RPMI7951 (cell line): ENCODE measurements at regions not wholly inside any gene's neighbourhood (a gene's known extent, or its start where the extent isn't known, plus 50 kb on each side); places are given as distances from the start of the nearest gene placed in this dataset.
"Not testable (repeated sequence)": the region's sequence is repeated elsewhere in the genome, so short reads cannot be mapped to it uniquely, and the experiment has no call there.

ENCODE experiments used
- DNase-seq: peaks from one replicate; pipeline ENCODE4 v3.0.0-alpha.2; 2012; ENCODE audit warnings: low read depth

DNA sequence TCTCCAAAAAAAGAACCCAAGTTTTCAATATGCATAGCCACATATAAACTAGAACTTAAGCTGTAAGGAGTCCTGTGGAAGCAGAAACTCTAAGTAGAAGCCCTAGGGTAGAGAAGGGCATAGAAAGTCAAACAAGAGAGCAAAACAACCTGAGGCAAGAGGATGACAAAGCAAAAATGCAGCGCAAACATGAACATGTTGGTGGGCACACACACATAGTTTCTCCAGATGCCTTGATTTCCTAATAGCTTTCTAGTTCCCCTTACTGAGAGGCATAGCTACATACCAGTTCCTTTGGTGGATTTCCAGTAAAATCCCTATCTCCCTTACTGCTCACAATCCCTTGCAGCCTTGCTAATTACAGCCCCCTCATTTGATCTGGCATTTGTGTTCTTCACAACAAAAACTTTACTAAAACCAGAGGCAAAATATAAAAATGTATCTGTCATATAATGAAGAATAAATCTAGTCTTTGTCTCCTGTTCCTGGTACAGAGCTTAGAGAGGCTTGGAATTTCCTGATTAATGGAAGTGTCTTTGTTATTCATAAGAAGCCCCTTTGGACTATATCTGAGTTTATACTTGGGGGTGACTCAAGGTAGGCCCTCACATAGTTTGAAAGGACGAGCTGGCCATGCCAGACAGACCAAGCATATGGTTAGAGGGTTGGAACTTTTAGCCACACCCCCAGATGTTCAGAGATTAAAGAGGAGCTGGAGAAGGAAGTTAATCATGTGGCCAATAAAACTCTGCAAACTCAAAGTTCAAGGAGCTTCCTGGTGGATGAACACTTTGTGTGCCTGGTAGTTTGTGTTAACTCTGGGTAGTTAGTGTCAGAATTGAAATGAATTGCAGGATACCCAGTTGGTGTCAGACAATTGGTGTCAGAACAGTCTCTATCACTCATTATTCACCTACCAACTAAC lies 52.7 kb upstream of the ZCCHC13 start:
- peak; percentile 77 for DNase-seq

- no peak for DNase-seq
These were observed 53.4 kb upstream of the ZCCHC13 start for GRCh38 chrX:74250574-74250973.

DNA sequence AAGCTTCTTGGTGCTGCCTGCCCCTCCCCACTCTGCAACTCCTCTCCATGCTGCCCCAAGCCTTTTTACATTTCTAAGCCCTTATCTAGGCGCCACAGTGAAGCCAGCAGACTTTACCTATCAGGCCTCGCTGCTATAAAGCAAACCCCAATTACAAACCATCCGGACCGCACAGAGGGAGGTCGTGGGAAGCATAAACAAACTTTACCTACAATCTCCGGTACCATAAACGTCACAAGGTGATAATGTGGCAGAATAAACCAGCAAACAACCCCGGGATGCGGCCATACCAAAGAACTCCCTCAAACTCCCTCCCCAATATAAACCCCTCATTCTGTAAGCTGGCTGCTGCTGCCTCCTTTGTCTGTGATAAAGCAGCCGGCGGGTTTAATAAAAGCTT lies 54.0 kb upstream of the ZCCHC13 start:
- no peak for DNase-seq

GRCh38 chrX:74248889-74249288 lies 55.1 kb upstream of the ZCCHC13 start:
- peak; percentile 33 for DNase-seq

GRCh38 chrX:74246524-74246923 lies 57.5 kb upstream of the ZCCHC13 start:
- DNase-seq, result peak; percentile 9

- no peak for DNase-seq
These were observed 61.4 kb upstream of the ZCCHC13 start for GRCh38 chrX:74242484-74243138.

- peak; percentile 22 for DNase-seq
These were observed 61.9 kb upstream of the ZCCHC13 start for GRCh38 chrX:74242050-74242449.

DNA sequence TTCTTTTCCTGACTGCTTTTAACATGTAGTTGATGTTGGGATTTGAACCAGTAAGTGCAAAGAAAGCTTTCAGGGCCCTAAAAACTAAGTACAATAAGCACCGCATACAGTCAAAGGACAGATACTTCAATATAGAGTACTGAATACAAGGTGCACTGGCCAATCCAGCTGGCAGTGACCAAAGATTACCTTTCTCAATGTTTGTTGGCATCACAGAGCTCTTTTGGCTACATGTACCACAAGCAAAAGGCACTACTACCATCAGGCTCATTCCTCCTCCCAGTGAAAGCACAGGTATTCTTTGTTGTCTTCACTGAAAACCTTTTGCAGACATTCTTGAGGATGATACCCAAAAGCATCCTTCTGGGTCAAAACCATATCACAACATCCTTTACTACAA lies 65.2 kb upstream of the ZCCHC13 start:
- no peak for DNase-seq

GRCh38 chrX:74234818-74235217 lies 69.2 kb upstream of the ZCCHC13 start:
- no peak for DNase-seq

DNA sequence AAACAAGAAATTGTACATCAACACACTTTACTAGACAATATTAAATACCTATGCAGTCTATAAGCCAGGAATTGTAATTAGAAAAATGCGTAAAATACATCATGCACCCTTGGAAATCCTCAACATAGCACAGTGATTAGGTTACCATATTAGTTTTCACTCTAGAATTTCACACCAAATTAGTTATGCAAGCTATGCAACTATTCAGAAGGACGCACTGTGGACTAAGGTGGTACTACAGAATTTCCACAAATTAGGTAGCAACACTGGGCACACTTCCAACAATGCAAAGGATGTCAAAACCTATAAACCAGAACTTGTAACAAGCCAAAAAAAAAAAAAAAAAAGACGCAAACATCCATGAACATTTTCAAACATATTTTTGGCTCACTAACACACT lies 71.1 kb upstream of the ZCCHC13 start:
- peak; percentile 30 for DNase-seq

DNA sequence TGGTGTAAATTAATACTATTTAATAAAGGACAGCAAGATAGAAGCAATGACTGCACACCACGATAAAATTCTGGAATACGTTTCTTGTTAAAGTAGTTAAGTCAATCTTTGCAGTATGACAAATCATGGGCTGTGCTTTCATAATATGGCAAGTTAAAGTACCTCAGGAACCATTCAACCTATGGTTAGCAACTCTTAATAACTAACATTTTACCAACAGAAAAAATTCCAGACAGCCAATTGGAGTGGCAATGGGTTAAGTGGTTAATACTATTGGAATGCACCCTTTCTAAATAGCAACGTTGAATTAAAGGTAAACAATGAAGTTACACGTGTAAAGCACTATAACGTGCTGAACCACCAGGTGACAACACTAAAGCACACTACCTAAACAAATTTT lies 72.4 kb upstream of the ZCCHC13 start:
- DNase-seq, result no peak

GRCh38 chrX:74230094-74230493 lies 73.9 kb upstream of the ZCCHC13 start:
- DNase-seq, result no peak

GRCh38 chrX:74225111-74225510 lies 78.9 kb upstream of the ZCCHC13 start:
- no peak for DNase-seq

- DNase-seq, result no peak
These were observed 83.7 kb upstream of the ZCCHC13 start for GRCh38 chrX:74220277-74220676.

GRCh38 chrX:74218895-74219294 lies 85.1 kb upstream of the ZCCHC13 start:
- no peak for DNase-seq

DNA sequence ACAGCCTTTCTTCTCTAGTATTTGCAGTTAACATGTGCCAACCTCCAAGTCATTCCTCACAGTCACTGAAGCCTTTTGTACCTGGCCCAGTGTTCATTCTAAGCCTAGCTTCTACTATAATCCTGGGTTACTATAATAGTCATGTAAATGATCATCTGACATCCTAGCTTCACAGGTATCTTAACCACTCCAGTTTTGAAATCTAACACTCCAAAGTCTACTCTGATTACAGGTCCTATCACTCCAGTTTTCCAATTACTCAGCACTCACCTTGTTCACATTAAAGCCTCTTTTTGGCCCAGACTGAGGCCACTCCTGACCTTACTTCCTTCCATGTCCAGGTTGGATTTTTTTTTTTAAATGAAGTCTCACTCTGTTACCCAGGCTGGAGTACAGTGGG lies 87.6 kb upstream of the ZCCHC13 start:
- DNase-seq, result no peak

DNA sequence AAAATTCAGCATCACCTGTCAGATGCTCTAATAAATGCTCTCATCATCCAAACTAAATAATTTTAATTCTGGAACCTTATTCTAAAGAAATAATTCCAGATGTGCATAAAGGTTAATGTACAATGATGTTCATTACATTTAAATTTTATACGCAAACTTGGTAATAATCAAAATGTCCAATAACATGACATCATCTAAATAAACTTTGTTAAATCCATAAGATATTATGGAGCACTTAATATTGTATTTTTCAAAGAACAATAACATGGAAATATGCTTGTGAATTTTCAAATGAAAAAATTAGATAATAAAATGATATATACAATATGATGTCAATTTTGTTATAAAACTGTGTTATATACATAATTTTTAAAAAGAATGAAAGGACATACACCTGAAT lies 92.1 kb upstream of the ZCCHC13 start:
- DNase-seq, result no peak

- DNase-seq, result no peak
These were observed 96.4 kb upstream of the ZCCHC13 start for GRCh38 chrX:74207539-74207938.

GRCh38 chrX:74195605-74196004 lies 108.4 kb upstream of the ZCCHC13 start:
- DNase-seq, result no peak

GRCh38 chrX:74195120-74195519 lies 108.9 kb upstream of the ZCCHC13 start:
- DNase-seq, result no peak

GRCh38 chrX:74187211-74187610 lies 116.8 kb upstream of the ZCCHC13 start:
- no peak for DNase-seq

GRCh38 chrX:74183047-74183446 lies 120.9 kb upstream of the ZCCHC13 start:
- not testable (repeated sequence) for DNase-seq

- not testable (repeated sequence) for DNase-seq
These were observed 122.0 kb upstream of the ZCCHC13 start for GRCh38 chrX:74181976-74182375.
